ENCODE measurements at regions not wholly inside any gene's neighbourhood (a gene's known extent, or its start where the extent isn't known, plus 50 kb on each side); places are given as distances from the start of the nearest gene placed in this dataset.

DNA sequence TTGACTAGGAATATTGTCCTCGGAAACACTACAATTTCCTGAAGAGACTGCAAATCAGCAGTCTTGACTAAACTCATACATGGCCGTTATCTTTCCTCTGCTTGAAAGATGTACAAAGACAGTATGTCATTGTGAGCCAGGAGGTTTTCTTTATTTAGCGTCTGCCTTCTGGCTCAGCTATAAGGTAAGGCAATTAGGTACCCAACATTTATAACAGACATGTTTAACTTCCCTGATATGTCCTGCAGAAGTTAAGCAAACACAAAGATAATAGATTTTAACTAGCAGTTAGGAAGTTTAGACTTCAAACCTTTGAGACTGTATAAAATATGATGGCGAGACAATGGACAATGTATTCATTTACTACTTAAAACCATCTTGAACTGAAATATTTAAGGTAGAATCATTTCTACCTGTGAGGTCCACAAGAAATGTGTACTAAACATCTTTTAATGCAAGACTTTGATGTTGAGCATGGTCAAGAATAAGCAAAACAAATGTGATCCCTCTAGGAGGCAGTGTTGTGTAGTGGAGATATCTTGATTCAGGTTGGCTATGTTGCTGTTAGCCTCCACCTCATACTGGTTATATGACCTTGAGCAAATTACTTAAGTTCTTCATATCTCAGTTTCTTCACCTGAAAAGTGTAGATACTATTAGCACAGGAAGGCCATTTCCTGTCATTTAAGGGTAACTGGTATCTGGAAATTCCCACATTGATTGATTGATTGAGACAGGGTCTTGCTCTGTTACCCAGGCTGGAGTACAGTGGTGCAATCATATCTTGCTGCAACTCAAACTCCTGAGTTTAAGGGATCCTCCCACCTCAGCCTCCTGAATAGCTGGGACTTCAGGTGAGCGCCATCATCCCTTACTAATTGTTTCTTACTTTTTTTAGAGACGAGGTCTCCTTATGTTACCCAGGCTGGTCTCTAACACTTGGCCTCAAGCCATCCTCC is 96.3 kb upstream of the EEA1 start:
- TF ChIP-seq POLR2A (IDR thresholded peaks at IDR 0.05) (no peak), CTCF (IDR thresholded peaks at IDR 0.05) (peak in 3 of 4 experiments; percentile 44 to 55 (median 53)), POLR2AphosphoS5 (IDR thresholded peaks at IDR 0.05) (peak; percentile 11)
- H3K4me1 ChIP-seq (replicated peaks), result no peaks in the 10 kb centered on the region
- peak; percentile 21 for DNase-seq (ENCODE audit: low spot score)
- peak overlapping the region in 1 of 2 donors; percentile 39 for H3K27ac ChIP-seq
- H3K9me3 ChIP-seq, result no peaks in the 10 kb centered on the region
- H3K27me3 ChIP-seq (replicated peaks; ENCODE audit: insufficient read depth), result no peaks in the 10 kb centered on the region
- H3K36me3 ChIP-seq, result no peaks in the 10 kb centered on the region
- intact Hi-C loops (cut with DNase I), result loop anchor here (10.0 kb wide), 1 partner anchor 359 kb away; no protein-coding TSS in a partner anchor
- H3K4me3 ChIP-seq, result no peak overlapping the region
- 59% methylated on average over 6 of the region's 6 CpGs for WGBS

DNA sequence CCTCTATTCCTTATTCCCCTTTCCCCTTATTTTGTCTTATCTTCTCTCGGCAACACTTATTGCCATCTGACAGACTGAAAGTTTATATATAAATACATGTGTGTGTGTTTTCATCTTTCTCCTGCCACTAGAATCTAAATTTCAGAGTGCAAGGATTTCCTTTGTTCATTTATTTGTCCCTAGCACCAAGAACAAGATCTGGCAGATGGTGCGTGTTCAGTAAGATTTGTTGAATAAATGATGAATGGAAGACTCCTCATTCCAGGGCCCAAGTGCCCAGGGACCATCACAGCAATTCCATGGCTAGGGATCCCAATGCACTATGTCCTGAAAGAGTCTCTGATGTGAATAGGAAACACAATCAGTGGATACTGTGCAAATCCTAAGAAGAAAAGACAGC is 97.9 kb upstream of the EEA1 start:
- Histone ChIP-seq H3K4me1 (replicated peaks) (no peaks in the 10 kb centered on the region), H3K9me3 (no peaks in the 10 kb centered on the region), H3K27ac (no peak overlapping the region), H3K27me3 (replicated peaks; ENCODE audit: insufficient read depth) (no peaks in the 10 kb centered on the region), H3K36me3 (no peaks in the 10 kb centered on the region), H3K4me3 (no peak overlapping the region)
- intact Hi-C loops (cut with DNase I), result loop anchor here (10.0 kb wide), 1 partner anchor 358 kb away; no protein-coding TSS in a partner anchor
- WGBS, result 94% methylated on average over 2 of the region's 2 CpGs
- no peak for DNase-seq (ENCODE audit: low spot score)
- no peak for TF ChIP-seq POLR2AphosphoS5 (IDR thresholded peaks at IDR 0.05)
- TF ChIP-seq POLR2A (IDR thresholded peaks at IDR 0.05), result no peak
- no peak for TF ChIP-seq CTCF (IDR thresholded peaks at IDR 0.05)

GRCh38 chr12:93029091-93029490 is 100.0 kb upstream of the EEA1 start:
- DNase-seq (ENCODE audit: low spot score), result no peak
- Histone ChIP-seq H3K9me3 (no peaks in the 10 kb centered on the region), H3K4me3 (no peak overlapping the region), H3K27me3 (replicated peaks; ENCODE audit: insufficient read depth) (no peaks in the 10 kb centered on the region), H3K27ac (no peak overlapping the region), H3K36me3 (no peaks in the 10 kb centered on the region), H3K4me1 (replicated peaks) (no peaks in the 10 kb centered on the region)
- WGBS, result 91% methylated on average over 4 of the region's 4 CpGs
- TF ChIP-seq CTCF (IDR thresholded peaks at IDR 0.05), result no peak
- TF ChIP-seq POLR2A (IDR thresholded peaks at IDR 0.05), result no peak
- no peak for TF ChIP-seq POLR2AphosphoS5 (IDR thresholded peaks at IDR 0.05)
- intact Hi-C loops (cut with DNase I), result loop anchor here (10.0 kb wide), 1 partner anchor 356 kb away; no protein-coding TSS in a partner anchor

GRCh38 chr12:93031028-93031427 is 101.9 kb upstream of the EEA1 start:
- no peak overlapping the region for H3K27ac ChIP-seq
- intact Hi-C loops (cut with DNase I), result no loop called here
- WGBS, result 44% methylated on average over 2 of the region's 2 CpGs

More at GRCh38 chr12:93031028-93031427, 101.9 kb upstream of the EEA1 start:
- H3K36me3 ChIP-seq, result no peaks in the 10 kb centered on the region
- no peaks in the 10 kb centered on the region for H3K9me3 ChIP-seq
- DNase-seq (ENCODE audit: low spot score), result no peak
- no peaks in the 10 kb centered on the region for H3K27me3 ChIP-seq (replicated peaks; ENCODE audit: insufficient read depth)
- no peaks in the 10 kb centered on the region for H3K4me1 ChIP-seq (replicated peaks)
- TF ChIP-seq POLR2A (IDR thresholded peaks at IDR 0.05) (no peak), POLR2AphosphoS5 (IDR thresholded peaks at IDR 0.05) (no peak), CTCF (IDR thresholded peaks at IDR 0.05) (no peak)
- no peak overlapping the region for H3K4me3 ChIP-seq
